ENCODE measurements at regions not wholly inside any gene's neighbourhood (a gene's known extent, or its start where the extent isn't known, plus 50 kb on each side); places are given as distances from the start of the nearest gene placed in this dataset.

GRCh38 chr7:139159900-139160675 is 50.6 kb upstream of the ZC3HAV1 start:
- Histone ChIP-seq H4K20me1 (ENCODE audit: insufficient read depth, low read length) (no peaks in the 10 kb centered on the region), H3K27ac (ENCODE audit: low read depth, low read length) (no peak overlapping the region), H3K79me2 (ENCODE audit: insufficient read depth, low read length) (no peaks in the 10 kb centered on the region), H3K4me1 (ENCODE audit: insufficient read depth, low read length) (no peaks in the 10 kb centered on the region), H2AFZ (ENCODE audit: low read length) (no peak overlapping the region), H3K4me3 (ENCODE audit: insufficient read depth, low read length) (no peak overlapping the region), H3K4me2 (ENCODE audit: insufficient read depth, low read length) (no peak overlapping the region), H3K9me3 (ENCODE audit: low read depth, low read length) (no peaks in the 10 kb centered on the region), H3K27me3 (ENCODE audit: insufficient read depth, low read length) (no peaks in the 10 kb centered on the region), H3K36me3 (ENCODE audit: insufficient read depth, low read length) (peaks cover 4% of the 10 kb centered on the region)
- no peak for DNase-seq (ENCODE audit: insufficient read length, low spot score, missing footprints)
- TF ChIP-seq CTCF (IDR thresholded peaks at IDR 0.05; ENCODE audit: extremely low read depth, low read depth, low read length): no peak

GRCh38 chr7:139168479-139168878 is 59.0 kb upstream of the ZC3HAV1 start:
- no peaks in the 10 kb centered on the region for H4K20me1 ChIP-seq (ENCODE audit: insufficient read depth, low read length)
- H2AFZ ChIP-seq (ENCODE audit: low read length): no peak overlapping the region
- H3K4me1 ChIP-seq (ENCODE audit: insufficient read depth, low read length): no peaks in the 10 kb centered on the region
- no peak overlapping the region for H3K4me3 ChIP-seq (ENCODE audit: insufficient read depth, low read length)
- no peak overlapping the region for H3K4me2 ChIP-seq (ENCODE audit: insufficient read depth, low read length)
- TF ChIP-seq CTCF (IDR thresholded peaks at IDR 0.05; ENCODE audit: extremely low read depth, low read depth, low read length): no peak
- no peaks in the 10 kb centered on the region for H3K36me3 ChIP-seq (ENCODE audit: insufficient read depth, low read length)
- H3K27ac ChIP-seq (ENCODE audit: low read depth, low read length): no peak overlapping the region
- no peaks in the 10 kb centered on the region for H3K27me3 ChIP-seq (ENCODE audit: insufficient read depth, low read length)
- no peak for DNase-seq (ENCODE audit: insufficient read length, low spot score, missing footprints)
- no peaks in the 10 kb centered on the region for H3K79me2 ChIP-seq (ENCODE audit: insufficient read depth, low read length)
- H3K9me3 ChIP-seq (ENCODE audit: low read depth, low read length): no peaks in the 10 kb centered on the region

- Histone ChIP-seq H4K20me1 (ENCODE audit: insufficient read depth, low read length) (no peaks in the 10 kb centered on the region), H3K9me3 (ENCODE audit: low read depth, low read length) (no peaks in the 10 kb centered on the region), H3K4me1 (ENCODE audit: insufficient read depth, low read length) (no peaks in the 10 kb centered on the region), H2AFZ (ENCODE audit: low read length) (no peak overlapping the region), H3K27ac (ENCODE audit: low read depth, low read length) (no peak overlapping the region), H3K36me3 (ENCODE audit: insufficient read depth, low read length) (no peaks in the 10 kb centered on the region), H3K4me3 (ENCODE audit: insufficient read depth, low read length) (no peak overlapping the region), H3K79me2 (ENCODE audit: insufficient read depth, low read length) (no peaks in the 10 kb centered on the region), H3K4me2 (ENCODE audit: insufficient read depth, low read length) (no peak overlapping the region), H3K27me3 (ENCODE audit: insufficient read depth, low read length) (no peaks in the 10 kb centered on the region)
- no peak for DNase-seq (ENCODE audit: insufficient read length, low spot score, missing footprints)
- TF ChIP-seq CTCF (IDR thresholded peaks at IDR 0.05; ENCODE audit: extremely low read depth, low read depth, low read length): no peak
Observed at GRCh38 chr7:139169816-139170215, 60.3 kb upstream of the ZC3HAV1 start.

- H3K36me3 ChIP-seq (ENCODE audit: insufficient read depth, low read length): no peaks in the 10 kb centered on the region
- no peak overlapping the region for H3K4me2 ChIP-seq (ENCODE audit: insufficient read depth, low read length)
- H3K4me3 ChIP-seq (ENCODE audit: insufficient read depth, low read length): no peak overlapping the region
- H3K79me2 ChIP-seq (ENCODE audit: insufficient read depth, low read length): no peaks in the 10 kb centered on the region
- no peak overlapping the region for H2AFZ ChIP-seq (ENCODE audit: low read length)
- no peak overlapping the region for H3K27ac ChIP-seq (ENCODE audit: low read depth, low read length)
- H3K9me3 ChIP-seq (ENCODE audit: low read depth, low read length): no peaks in the 10 kb centered on the region
- no peaks in the 10 kb centered on the region for H4K20me1 ChIP-seq (ENCODE audit: insufficient read depth, low read length)
- DNase-seq (ENCODE audit: insufficient read length, low spot score, missing footprints): no peak
- H3K4me1 ChIP-seq (ENCODE audit: insufficient read depth, low read length): no peaks in the 10 kb centered on the region
- no peaks in the 10 kb centered on the region for H3K27me3 ChIP-seq (ENCODE audit: insufficient read depth, low read length)
- TF ChIP-seq CTCF (IDR thresholded peaks at IDR 0.05; ENCODE audit: extremely low read depth, low read depth, low read length): no peak
Observed at GRCh38 chr7:139172775-139173174, 58.3 kb upstream of the UBN2 start.
